ENCODE measurements at regions not wholly inside any gene's neighbourhood (a gene's known extent, or its start where the extent isn't known, plus 50 kb on each side); places are given as distances from the start of the nearest gene placed in this dataset.
"Not testable (repeated sequence)": the region's sequence is repeated elsewhere in the genome, so short reads cannot be mapped to it uniquely, and the experiment has no call there.

- Histone ChIP-seq H3K27ac (ENCODE audit: low read depth, low read length) (no peak overlapping the region), H3K4me3 (ENCODE audit: low read length in 3 of 3) (no peak overlapping the region), H3K9ac (ENCODE audit: low read depth in 1 of 3, low read length in 3 of 3) (no peak overlapping the region), H3K9me3 (ENCODE audit: control insufficient read depth in 3 of 3, low read length in 3 of 3) (no peaks in the 10 kb centered on the region), H3K36me3 (ENCODE audit: control insufficient read depth in 3 of 3, insufficient read depth in 3 of 3, low read length in 3 of 3) (no peaks in the 10 kb centered on the region), H3K27me3 (ENCODE audit: control insufficient read depth in 3 of 3, insufficient read depth in 3 of 3, low read length in 3 of 3) (no peaks in the 10 kb centered on the region), H3K4me1 (ENCODE audit: control insufficient read depth in 3 of 3, insufficient read depth in 3 of 3, low read length in 3 of 3) (no peaks in the 10 kb centered on the region)
These were observed 181.2 kb upstream of the PKN2 start for GRCh38 chr1:88502886-88503285.

- no peaks in the 10 kb centered on the region for H3K36me3 ChIP-seq (ENCODE audit: control insufficient read depth in 3 of 3, insufficient read depth in 3 of 3, low read length in 3 of 3)
These were observed 180.4 kb upstream of the PKN2 start for GRCh38 chr1:88503646-88504045.

GRCh38 chr1:88504601-88505000 is 179.5 kb upstream of the PKN2 start:
- H3K4me1 ChIP-seq (ENCODE audit: control insufficient read depth in 3 of 3, insufficient read depth in 3 of 3, low read length in 3 of 3), result no peaks in the 10 kb centered on the region
- no peak overlapping the region for H3K9ac ChIP-seq (ENCODE audit: low read depth in 1 of 3, low read length in 3 of 3)
- no peaks in the 10 kb centered on the region for H3K27me3 ChIP-seq (ENCODE audit: control insufficient read depth in 3 of 3, insufficient read depth in 3 of 3, low read length in 3 of 3)
- H3K4me3 ChIP-seq (ENCODE audit: low read length in 3 of 3), result no peak overlapping the region
- no peaks in the 10 kb centered on the region for H3K36me3 ChIP-seq (ENCODE audit: control insufficient read depth in 3 of 3, insufficient read depth in 3 of 3, low read length in 3 of 3)
- H3K27ac ChIP-seq (ENCODE audit: low read depth, low read length), result no peak overlapping the region
- H3K9me3 ChIP-seq (ENCODE audit: control insufficient read depth in 3 of 3, low read length in 3 of 3), result no peaks in the 10 kb centered on the region

More at GRCh38 chr1:88503646-88504045, 180.4 kb upstream of the PKN2 start:
- no peak overlapping the region for H3K9ac ChIP-seq (ENCODE audit: low read depth in 1 of 3, low read length in 3 of 3)
- H3K27me3 ChIP-seq (ENCODE audit: control insufficient read depth in 3 of 3, insufficient read depth in 3 of 3, low read length in 3 of 3), result no peaks in the 10 kb centered on the region
- H3K9me3 ChIP-seq (ENCODE audit: control insufficient read depth in 3 of 3, low read length in 3 of 3), result no peaks in the 10 kb centered on the region
- H3K27ac ChIP-seq (ENCODE audit: low read depth, low read length), result no peak overlapping the region
- no peaks in the 10 kb centered on the region for H3K4me1 ChIP-seq (ENCODE audit: control insufficient read depth in 3 of 3, insufficient read depth in 3 of 3, low read length in 3 of 3)
- H3K4me3 ChIP-seq (ENCODE audit: low read length in 3 of 3), result no peak overlapping the region

GRCh38 chr1:88509379-88509778 is 174.7 kb upstream of the PKN2 start:
- H3K9me3 ChIP-seq (ENCODE audit: control insufficient read depth in 3 of 3, low read length in 3 of 3), result no peaks in the 10 kb centered on the region
- H3K9ac ChIP-seq (ENCODE audit: low read depth in 1 of 3, low read length in 3 of 3), result no peak overlapping the region
- no peaks in the 10 kb centered on the region for H3K4me1 ChIP-seq (ENCODE audit: control insufficient read depth in 3 of 3, insufficient read depth in 3 of 3, low read length in 3 of 3)
- H3K36me3 ChIP-seq (ENCODE audit: control insufficient read depth in 3 of 3, insufficient read depth in 3 of 3, low read length in 3 of 3), result no peaks in the 10 kb centered on the region
- H3K4me3 ChIP-seq (ENCODE audit: low read length in 3 of 3), result no peak overlapping the region
- no peak overlapping the region for H3K27ac ChIP-seq (ENCODE audit: low read depth, low read length)
- no peaks in the 10 kb centered on the region for H3K27me3 ChIP-seq (ENCODE audit: control insufficient read depth in 3 of 3, insufficient read depth in 3 of 3, low read length in 3 of 3)

- no peak overlapping the region for H3K27ac ChIP-seq (ENCODE audit: low read depth, low read length)
- no peaks in the 10 kb centered on the region for H3K36me3 ChIP-seq (ENCODE audit: control insufficient read depth in 3 of 3, insufficient read depth in 3 of 3, low read length in 3 of 3)
- H3K9ac ChIP-seq (ENCODE audit: low read depth in 1 of 3, low read length in 3 of 3), result no peak overlapping the region
- no peaks in the 10 kb centered on the region for H3K27me3 ChIP-seq (ENCODE audit: control insufficient read depth in 3 of 3, insufficient read depth in 3 of 3, low read length in 3 of 3)
- H3K4me3 ChIP-seq (ENCODE audit: low read length in 3 of 3), result no peak overlapping the region
- no peaks in the 10 kb centered on the region for H3K9me3 ChIP-seq (ENCODE audit: control insufficient read depth in 3 of 3, low read length in 3 of 3)
- no peaks in the 10 kb centered on the region for H3K4me1 ChIP-seq (ENCODE audit: control insufficient read depth in 3 of 3, insufficient read depth in 3 of 3, low read length in 3 of 3)
These were observed 169.5 kb upstream of the PKN2 start for GRCh38 chr1:88514544-88515060.

- H3K27ac ChIP-seq (ENCODE audit: low read depth, low read length); H3K27me3 ChIP-seq (ENCODE audit: control insufficient read depth in 3 of 3, insufficient read depth in 3 of 3, low read length in 3 of 3); H3K9ac ChIP-seq (ENCODE audit: low read depth in 1 of 3, low read length in 3 of 3); H3K36me3 ChIP-seq (ENCODE audit: control insufficient read depth in 3 of 3, insufficient read depth in 3 of 3, low read length in 3 of 3); H3K4me3 ChIP-seq (ENCODE audit: low read length in 3 of 3); H3K4me1 ChIP-seq (ENCODE audit: control insufficient read depth in 3 of 3, insufficient read depth in 3 of 3, low read length in 3 of 3); H3K9me3 ChIP-seq (ENCODE audit: control insufficient read depth in 3 of 3, low read length in 3 of 3): not testable (repeated sequence)
These were observed 166.6 kb upstream of the PKN2 start for GRCh38 chr1:88517499-88517898.

GRCh38 chr1:88519156-88519555 is 164.9 kb upstream of the PKN2 start:
- Histone ChIP-seq H3K27ac (ENCODE audit: low read depth, low read length) (no peak overlapping the region), H3K4me1 (ENCODE audit: control insufficient read depth in 3 of 3, insufficient read depth in 3 of 3, low read length in 3 of 3) (no peaks in the 10 kb centered on the region), H3K36me3 (ENCODE audit: control insufficient read depth in 3 of 3, insufficient read depth in 3 of 3, low read length in 3 of 3) (no peaks in the 10 kb centered on the region), H3K4me3 (ENCODE audit: low read length in 3 of 3) (no peak overlapping the region), H3K27me3 (ENCODE audit: control insufficient read depth in 3 of 3, insufficient read depth in 3 of 3, low read length in 3 of 3) (no peaks in the 10 kb centered on the region), H3K9ac (ENCODE audit: low read depth in 1 of 3, low read length in 3 of 3) (no peak overlapping the region), H3K9me3 (ENCODE audit: control insufficient read depth in 3 of 3, low read length in 3 of 3) (no peaks in the 10 kb centered on the region)

GRCh38 chr1:88523854-88524528 is 160.1 kb upstream of the PKN2 start:
- no peak overlapping the region for H3K9ac ChIP-seq (ENCODE audit: low read depth in 1 of 3, low read length in 3 of 3)
- no peaks in the 10 kb centered on the region for H3K9me3 ChIP-seq (ENCODE audit: control insufficient read depth in 3 of 3, low read length in 3 of 3)
- no peaks in the 10 kb centered on the region for H3K27me3 ChIP-seq (ENCODE audit: control insufficient read depth in 3 of 3, insufficient read depth in 3 of 3, low read length in 3 of 3)
- no peaks in the 10 kb centered on the region for H3K4me1 ChIP-seq (ENCODE audit: control insufficient read depth in 3 of 3, insufficient read depth in 3 of 3, low read length in 3 of 3)
- H3K36me3 ChIP-seq (ENCODE audit: control insufficient read depth in 3 of 3, insufficient read depth in 3 of 3, low read length in 3 of 3), result no peaks in the 10 kb centered on the region
- H3K27ac ChIP-seq (ENCODE audit: low read depth, low read length), result no peak overlapping the region
- no peak overlapping the region for H3K4me3 ChIP-seq (ENCODE audit: low read length in 3 of 3)

- no peak overlapping the region for H3K27ac ChIP-seq (ENCODE audit: low read depth, low read length)
- no peaks in the 10 kb centered on the region for H3K27me3 ChIP-seq (ENCODE audit: control insufficient read depth in 3 of 3, insufficient read depth in 3 of 3, low read length in 3 of 3)
- H3K4me3 ChIP-seq (ENCODE audit: low read length in 3 of 3), result no peak overlapping the region
- no peaks in the 10 kb centered on the region for H3K36me3 ChIP-seq (ENCODE audit: control insufficient read depth in 3 of 3, insufficient read depth in 3 of 3, low read length in 3 of 3)
- no peak overlapping the region for H3K9ac ChIP-seq (ENCODE audit: low read depth in 1 of 3, low read length in 3 of 3)
- H3K9me3 ChIP-seq (ENCODE audit: control insufficient read depth in 3 of 3, low read length in 3 of 3), result no peaks in the 10 kb centered on the region
- no peaks in the 10 kb centered on the region for H3K4me1 ChIP-seq (ENCODE audit: control insufficient read depth in 3 of 3, insufficient read depth in 3 of 3, low read length in 3 of 3)
These were observed 157.6 kb upstream of the PKN2 start for GRCh38 chr1:88526456-88526855.

GRCh38 chr1:88528792-88529191 is 155.3 kb upstream of the PKN2 start:
- H3K4me1 ChIP-seq (ENCODE audit: control insufficient read depth in 3 of 3, insufficient read depth in 3 of 3, low read length in 3 of 3), result no peaks in the 10 kb centered on the region
- H3K9ac ChIP-seq (ENCODE audit: low read depth in 1 of 3, low read length in 3 of 3), result no peak overlapping the region

More at GRCh38 chr1:88528792-88529191, 155.3 kb upstream of the PKN2 start:
- Histone ChIP-seq H3K9me3 (ENCODE audit: control insufficient read depth in 3 of 3, low read length in 3 of 3) (no peaks in the 10 kb centered on the region), H3K27me3 (ENCODE audit: control insufficient read depth in 3 of 3, insufficient read depth in 3 of 3, low read length in 3 of 3) (no peaks in the 10 kb centered on the region), H3K4me3 (ENCODE audit: low read length in 3 of 3) (no peak overlapping the region), H3K27ac (ENCODE audit: low read depth, low read length) (no peak overlapping the region), H3K36me3 (ENCODE audit: control insufficient read depth in 3 of 3, insufficient read depth in 3 of 3, low read length in 3 of 3) (no peaks in the 10 kb centered on the region)

Measured in skeletal muscle tissue (tissue), 3 donors.